SK-N-MC (cell line): ENCODE measurements at regions not wholly inside any gene's neighbourhood (a gene's known extent, or its start where the extent isn't known, plus 50 kb on each side); places are given as distances from the start of the nearest gene placed in this dataset.

Experiments
- DNase-seq: peaks from one replicate; pipeline ENCODE4 v3.0.0-alpha.2; 2011; ENCODE audit warnings: low read depth, low spot score
- H3K27ac ChIP-seq: fragments of 200-600 bp; sonication (generic); 2 replicates; pipeline ENCODE4 v1.5.1; 2016; ENCODE audit warnings: mixed run types
- H3K36me3 ChIP-seq: fragments of 200-600 bp; sonication (generic); 2 replicates; pipeline ENCODE4 v1.6.1; 2017; ENCODE audit warnings: antibody characterized with exemption, low read length, mixed read lengths; ENCODE audit not compliant: insufficient read depth
- H3K4me3 ChIP-seq: fragments of 200-600 bp; sonication (generic); 2 replicates; pipeline ENCODE4 v1.5.1; 2016
- H3K9ac ChIP-seq: fragments of 200-600 bp; sonication (generic); 2 replicates; pipeline ENCODE4 v1.8.0; 2017; ENCODE audit warnings: mixed run types, mixed read lengths; ENCODE audit not compliant: insufficient read length
- H3K9me3 ChIP-seq: fragments of 200-600 bp; sonication (generic); 2 replicates; pipeline ENCODE4 v1.6.1; 2017; ENCODE audit warnings: low read depth, mild to moderate bottlenecking, antibody characterized with exemption, low read length, moderate library complexity, mixed read lengths
- EZH2 ChIP-seq: fragments of 200-600 bp; sonication (generic); IDR thresholded peaks from one replicate; pipeline ENCODE4 v1.6.1; 2017; ENCODE audit warnings: antibody characterized with exemption
- FOXP2 ChIP-seq: optimal IDR thresholded peaks from 2 replicates; pipeline ENCODE3; 2011; ENCODE audit warnings: mild to moderate bottlenecking, moderate library complexity; ENCODE audit not compliant: insufficient read depth; ENCODE audit errors: extremely low read length, control extremely low read depth
- POLR2AphosphoS5 ChIP-seq: IDR thresholded peaks from 2 replicates; pipeline ENCODE4 v1.6.1; 2012; ENCODE audit warnings: mild to moderate bottlenecking, low read depth, low read length, borderline replicate concordance

GRCh38 chr21:20373031-20373430 lies 625.2 kb upstream of the NCAM2 start:
- Histone ChIP-seq H3K9me3 (no peaks in the 10 kb centered on the region), H3K9ac (no peak overlapping the region), H3K27ac (no peak overlapping the region), H3K36me3 (no peaks in the 10 kb centered on the region), H3K4me3 (no peak overlapping the region)
- no peak for TF ChIP-seq EZH2
- TF ChIP-seq POLR2AphosphoS5, result no peak
- no peak for TF ChIP-seq FOXP2
- no peak for DNase-seq

GRCh38 chr21:20377250-20377649 lies 621.0 kb upstream of the NCAM2 start:
- H3K4me3 ChIP-seq, result no peak overlapping the region
- no peak overlapping the region for H3K9ac ChIP-seq
- no peak for DNase-seq
- TF ChIP-seq FOXP2 (no peak), EZH2 (no peak), POLR2AphosphoS5 (no peak)
- no peak overlapping the region for H3K27ac ChIP-seq
- H3K36me3 ChIP-seq, result no peaks in the 10 kb centered on the region
- peaks cover 2% of the 10 kb centered on the region; the same call in 1 of the 2 replicates for H3K9me3 ChIP-seq

DNA sequence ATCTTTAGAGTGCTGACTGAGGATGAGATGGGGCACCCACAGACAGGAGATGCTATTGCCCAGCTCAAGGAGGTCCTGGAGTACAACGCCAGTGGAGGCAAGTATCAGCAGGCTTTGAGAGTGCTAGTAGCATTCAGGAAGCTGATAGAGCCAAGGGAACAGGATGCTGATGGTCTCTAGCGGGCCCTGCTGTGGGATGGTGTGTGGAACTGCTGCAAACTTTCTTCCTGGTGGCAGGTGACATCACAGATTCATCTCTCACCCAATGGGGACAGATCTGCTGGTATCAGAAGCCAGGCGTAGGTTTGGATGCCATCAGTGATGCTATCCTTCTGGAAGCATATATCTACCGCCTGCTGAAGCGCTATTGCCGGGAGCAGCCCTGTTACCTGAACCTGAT lies 609.8 kb upstream of the NCAM2 start:
- H3K9ac ChIP-seq, result no peak overlapping the region

GRCh38 chr21:20396798-20397197 lies 601.4 kb upstream of the NCAM2 start:
- Histone ChIP-seq H3K9ac (no peak overlapping the region), H3K36me3 (no peaks in the 10 kb centered on the region), H3K4me3 (no peak overlapping the region), H3K27ac (no peak overlapping the region), H3K9me3 (no peaks in the 10 kb centered on the region)
- TF ChIP-seq POLR2AphosphoS5 (no peak), EZH2 (no peak), FOXP2 (no peak)
- no peak for DNase-seq

More for the DNA sequence above, 609.8 kb upstream of the NCAM2 start:
- H3K27ac ChIP-seq, result no peak overlapping the region
- DNase-seq, result no peak
- TF ChIP-seq FOXP2 (no peak), POLR2AphosphoS5 (no peak), EZH2 (no peak)
- no peaks in the 10 kb centered on the region for H3K9me3 ChIP-seq
- H3K4me3 ChIP-seq, result no peak overlapping the region
- no peaks in the 10 kb centered on the region for H3K36me3 ChIP-seq

DNA sequence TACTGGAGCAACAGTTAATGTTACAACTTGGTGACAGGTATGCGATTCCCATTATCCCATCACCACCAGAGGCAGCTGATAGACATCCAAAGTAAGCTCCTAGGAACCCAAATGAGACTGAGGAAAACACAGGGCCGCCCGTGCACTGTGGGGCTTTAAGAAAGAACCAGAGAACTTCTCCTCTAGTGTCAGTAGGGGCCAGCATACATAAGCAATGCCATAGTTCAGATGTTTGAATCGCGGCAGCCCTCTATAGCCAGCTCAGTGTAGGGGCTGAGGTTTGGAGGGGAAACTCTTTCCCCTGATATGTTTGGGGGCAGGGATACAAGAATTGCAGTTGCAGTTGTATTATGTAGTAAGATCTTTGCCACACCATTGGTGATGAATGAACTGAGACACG lies 593.3 kb upstream of the NCAM2 start:
- H3K4me3 ChIP-seq, result no peak overlapping the region
- DNase-seq, result no peak
- H3K9me3 ChIP-seq, result no peaks in the 10 kb centered on the region
- TF ChIP-seq POLR2AphosphoS5 (no peak), EZH2 (no peak), FOXP2 (no peak)
- H3K9ac ChIP-seq, result no peak overlapping the region
- H3K27ac ChIP-seq, result no peak overlapping the region
- no peaks in the 10 kb centered on the region for H3K36me3 ChIP-seq

GRCh38 chr21:20418353-20418752 lies 579.9 kb upstream of the NCAM2 start:
- Histone ChIP-seq H3K9me3 (no peaks in the 10 kb centered on the region), H3K9ac (no peak overlapping the region), H3K4me3 (no peak overlapping the region), H3K27ac (no peak overlapping the region), H3K36me3 (no peaks in the 10 kb centered on the region)
- DNase-seq, result no peak
- TF ChIP-seq EZH2 (no peak), POLR2AphosphoS5 (no peak), FOXP2 (no peak)

DNA sequence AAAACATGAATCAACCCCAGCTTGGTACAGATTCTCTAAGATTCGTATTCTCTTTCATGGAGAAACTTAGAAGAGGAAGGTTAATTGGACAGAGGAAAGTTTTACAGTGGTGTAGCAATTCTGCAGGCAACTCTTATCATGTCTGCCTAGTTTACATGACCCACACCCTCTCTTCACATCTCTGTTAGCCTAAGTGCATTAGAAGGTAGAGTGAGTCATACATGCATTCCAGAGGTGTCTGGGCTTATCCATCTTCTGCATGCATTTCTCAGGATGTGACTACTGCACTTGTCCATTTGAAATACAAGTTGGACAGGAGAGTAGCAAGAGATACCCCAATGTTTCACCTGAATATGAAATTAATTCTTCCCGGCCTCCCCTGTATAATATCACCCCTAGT lies 578.4 kb upstream of the NCAM2 start:
- no peak overlapping the region for H3K4me3 ChIP-seq
- TF ChIP-seq POLR2AphosphoS5, result no peak
- no peak for TF ChIP-seq FOXP2
- TF ChIP-seq EZH2, result no peak
- H3K27ac ChIP-seq, result no peak overlapping the region
- H3K36me3 ChIP-seq, result no peaks in the 10 kb centered on the region
- no peak overlapping the region for H3K9ac ChIP-seq
- no peak for DNase-seq
- no peaks in the 10 kb centered on the region for H3K9me3 ChIP-seq

DNA sequence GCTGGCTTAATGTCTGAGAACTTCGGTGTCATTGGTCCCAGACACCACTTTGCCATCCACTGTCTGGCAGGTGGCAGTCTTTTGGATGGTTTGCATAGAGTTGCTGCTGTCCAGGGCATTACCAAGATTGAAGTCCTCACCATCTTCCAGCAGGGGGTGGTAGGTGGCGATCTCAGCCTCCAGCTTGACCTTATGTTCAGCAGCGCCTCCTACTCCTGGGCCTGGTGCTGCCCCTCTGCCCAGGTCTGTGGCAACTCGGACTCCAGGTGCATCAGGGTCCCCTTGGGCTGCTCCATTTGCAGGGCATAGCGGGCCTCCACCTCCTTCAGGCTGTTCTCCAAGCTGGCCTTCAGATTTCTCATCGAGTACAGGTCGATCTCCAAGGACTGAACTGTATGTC lies 573.3 kb upstream of the NCAM2 start:
- no peak for DNase-seq
- no peak overlapping the region for H3K27ac ChIP-seq
- no peak overlapping the region for H3K4me3 ChIP-seq
- H3K9ac ChIP-seq, result no peak overlapping the region
- H3K9me3 ChIP-seq, result no peaks in the 10 kb centered on the region
- no peaks in the 10 kb centered on the region for H3K36me3 ChIP-seq
- TF ChIP-seq POLR2AphosphoS5 (no peak), FOXP2 (no peak), EZH2 (no peak)

GRCh38 chr21:20425856-20426255 lies 572.4 kb upstream of the NCAM2 start:
- TF ChIP-seq FOXP2, result no peak
- no peak for TF ChIP-seq EZH2
- H3K9ac ChIP-seq, result no peak overlapping the region
- H3K9me3 ChIP-seq, result no peaks in the 10 kb centered on the region
- H3K4me3 ChIP-seq, result no peak overlapping the region
- H3K27ac ChIP-seq, result no peak overlapping the region
- no peak for DNase-seq
- H3K36me3 ChIP-seq, result no peaks in the 10 kb centered on the region
